H1 (cell line): ENCODE measurements at regions not wholly inside any gene's neighbourhood (a gene's known extent, or its start where the extent isn't known, plus 50 kb on each side); places are given as distances from the start of the nearest gene placed in this dataset.

Experiments
- BRCA1 ChIP-seq: IDR thresholded peaks from 2 replicates; pipeline ENCODE4 v1.6.1; 2012; ENCODE audit warnings: low read depth, low read length, improper control_type of control experiment
- CBX5 ChIP-seq: fragments of 300-800, 300-1000 bp; sonication (generic); IDR thresholded peaks from 2 replicates; pipeline ENCODE4 v1.7.1; 2016; ENCODE audit warnings: antibody characterized with exemption, low read length, low read depth
- CBX8 ChIP-seq: fragments of 300-800, 300-1000 bp; sonication (generic); IDR thresholded peaks from 2 replicates; pipeline ENCODE4 v1.7.1; 2016; ENCODE audit warnings: low read depth, low read length, borderline replicate concordance
- CEBPB ChIP-seq: IDR thresholded peaks from 2 replicates; pipeline ENCODE4 v1.6.1; 2012; ENCODE audit warnings: low read depth, low read length
- GABPA ChIP-seq: IDR thresholded peaks from 2 replicates; pipeline ENCODE4 v1.6.1; 2011; ENCODE audit warnings: mild to moderate bottlenecking, low read length, moderate library complexity, borderline replicate concordance; ENCODE audit not compliant: insufficient read depth
- JUND ChIP-seq: IDR thresholded peaks from 2 replicates; pipeline ENCODE4 v1.6.1; 2011; ENCODE audit warnings: mild to moderate bottlenecking, improper control_type of control experiment, low read length
- SAP30 ChIP-seq: fragments of 300-600 bp; sonication (generic); IDR thresholded peaks from 2 replicates; pipeline ENCODE4 v1.7.1; 2012; ENCODE audit warnings: low read length, moderate library complexity, mild to moderate bottlenecking, inconsistent platforms; ENCODE audit not compliant: insufficient read depth, insufficient replicate concordance
- TF ChIP-seq, protein P1 (sequence below): IDR thresholded peaks from 2 replicates; pipeline ENCODE4 v1.6.1; 2012; ENCODE audit warnings: inconsistent platforms

DNA sequence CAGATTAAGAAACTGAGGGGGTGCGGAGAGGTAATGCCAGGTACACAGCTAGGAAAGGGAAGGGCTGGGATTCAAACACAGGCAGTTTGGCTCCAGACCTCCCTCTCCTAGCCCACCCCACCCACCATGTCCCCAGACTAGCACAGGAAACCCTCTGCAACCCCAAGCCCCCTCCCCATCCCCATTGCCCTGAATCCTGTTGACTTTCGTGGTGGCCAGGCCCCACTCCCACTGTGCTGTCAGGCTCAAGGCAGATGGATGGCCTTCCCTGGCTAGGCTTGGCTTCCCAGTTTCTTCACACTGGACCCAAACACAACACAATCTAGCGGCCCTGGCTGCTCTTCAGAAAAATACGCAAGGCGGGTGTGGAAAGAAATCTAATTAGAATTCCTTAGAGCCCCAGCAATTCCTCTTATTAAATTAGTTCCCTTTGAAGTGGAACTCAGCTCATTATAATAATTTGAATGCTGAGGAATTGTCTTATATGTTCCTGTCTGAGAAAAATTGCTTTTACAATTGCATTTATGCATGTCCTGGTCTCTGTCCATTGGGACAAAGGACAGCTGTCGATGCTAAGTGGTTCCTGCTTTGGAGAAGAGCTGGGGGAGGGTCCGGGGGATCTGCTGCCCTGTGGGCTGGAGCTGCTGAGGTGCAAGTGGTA is 97.4 kb downstream of the SYF2 start (continued):
- TF ChIP-seq CBX8 (no peak), BRCA1 (no peak), CBX5 (no peak), JUND (no peak), SAP30 (no peak), GABPA (no peak), CEBPB (no peak)
- TF ChIP-seq, protein P1, sequence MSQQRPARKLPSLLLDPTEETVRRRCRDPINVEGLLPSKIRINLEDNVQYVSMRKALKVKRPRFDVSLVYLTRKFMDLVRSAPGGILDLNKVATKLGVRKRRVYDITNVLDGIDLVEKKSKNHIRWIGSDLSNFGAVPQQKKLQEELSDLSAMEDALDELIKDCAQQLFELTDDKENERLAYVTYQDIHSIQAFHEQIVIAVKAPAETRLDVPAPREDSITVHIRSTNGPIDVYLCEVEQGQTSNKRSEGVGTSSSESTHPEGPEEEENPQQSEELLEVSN, result no peak
